GM06990 (cell line): ENCODE measurements at regions not wholly inside any gene's neighbourhood (a gene's known extent, or its start where the extent isn't known, plus 50 kb on each side); places are given as distances from the start of the nearest gene placed in this dataset.

ENCODE experiments used
- DNase-seq: peaks from one replicate; pipeline ENCODE4 v3.0.0-alpha.2; 2011; ENCODE audit not compliant: insufficient read length; ENCODE audit errors: extremely low read depth
- H3K27me3 ChIP-seq: replicated peaks from 2 replicates; pipeline ENCODE4 v1.6.0; 2011; ENCODE audit warnings: low read length; ENCODE audit not compliant: control insufficient read depth, insufficient read depth
- H3K36me3 ChIP-seq: 2 replicates; pipeline ENCODE4 v1.5.1; 2011; ENCODE audit warnings: low read length; ENCODE audit not compliant: control insufficient read depth, insufficient read depth
- H3K4me3 ChIP-seq: replicated peaks from 2 replicates; pipeline ENCODE4 v1.5.1; 2011; ENCODE audit warnings: low read depth, mild to moderate bottlenecking, control low read depth, low read length
- TF ChIP-seq, protein P1 (sequence below): IDR thresholded peaks from 2 replicates; pipeline ENCODE4 v1.5.1; 2011; ENCODE audit warnings: low read length, control low read depth, mild to moderate bottlenecking, inconsistent platforms; ENCODE audit not compliant: insufficient read depth, poor library complexity, severe bottlenecking

DNA sequence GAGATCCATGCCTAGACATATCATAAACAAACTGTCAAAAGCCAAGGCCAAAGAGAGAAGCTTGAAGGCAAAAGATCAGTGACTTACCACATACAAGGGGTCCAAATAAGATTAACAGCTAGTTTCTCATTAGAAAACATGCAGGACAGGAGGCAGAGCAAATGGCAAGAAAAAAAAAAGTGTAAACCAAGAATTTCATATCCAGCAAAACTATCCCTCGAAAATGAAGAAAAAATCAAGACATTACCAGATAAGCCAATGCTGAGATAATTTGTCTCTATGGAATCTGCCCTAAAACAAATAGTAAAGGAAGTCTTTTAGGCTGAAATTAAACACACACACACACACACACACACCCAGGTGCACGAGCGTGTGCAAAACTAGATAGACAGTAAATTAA is 99.6 kb upstream of the NSMCE3 start:
- H3K4me3 ChIP-seq: no peak overlapping the region
- DNase-seq: no peak
- H3K36me3 ChIP-seq: no peaks in the 10 kb centered on the region
- TF ChIP-seq, protein P1, sequence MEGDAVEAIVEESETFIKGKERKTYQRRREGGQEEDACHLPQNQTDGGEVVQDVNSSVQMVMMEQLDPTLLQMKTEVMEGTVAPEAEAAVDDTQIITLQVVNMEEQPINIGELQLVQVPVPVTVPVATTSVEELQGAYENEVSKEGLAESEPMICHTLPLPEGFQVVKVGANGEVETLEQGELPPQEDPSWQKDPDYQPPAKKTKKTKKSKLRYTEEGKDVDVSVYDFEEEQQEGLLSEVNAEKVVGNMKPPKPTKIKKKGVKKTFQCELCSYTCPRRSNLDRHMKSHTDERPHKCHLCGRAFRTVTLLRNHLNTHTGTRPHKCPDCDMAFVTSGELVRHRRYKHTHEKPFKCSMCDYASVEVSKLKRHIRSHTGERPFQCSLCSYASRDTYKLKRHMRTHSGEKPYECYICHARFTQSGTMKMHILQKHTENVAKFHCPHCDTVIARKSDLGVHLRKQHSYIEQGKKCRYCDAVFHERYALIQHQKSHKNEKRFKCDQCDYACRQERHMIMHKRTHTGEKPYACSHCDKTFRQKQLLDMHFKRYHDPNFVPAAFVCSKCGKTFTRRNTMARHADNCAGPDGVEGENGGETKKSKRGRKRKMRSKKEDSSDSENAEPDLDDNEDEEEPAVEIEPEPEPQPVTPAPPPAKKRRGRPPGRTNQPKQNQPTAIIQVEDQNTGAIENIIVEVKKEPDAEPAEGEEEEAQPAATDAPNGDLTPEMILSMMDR: no peak
- H3K27me3 ChIP-seq: no peaks in the 10 kb centered on the region

DNA sequence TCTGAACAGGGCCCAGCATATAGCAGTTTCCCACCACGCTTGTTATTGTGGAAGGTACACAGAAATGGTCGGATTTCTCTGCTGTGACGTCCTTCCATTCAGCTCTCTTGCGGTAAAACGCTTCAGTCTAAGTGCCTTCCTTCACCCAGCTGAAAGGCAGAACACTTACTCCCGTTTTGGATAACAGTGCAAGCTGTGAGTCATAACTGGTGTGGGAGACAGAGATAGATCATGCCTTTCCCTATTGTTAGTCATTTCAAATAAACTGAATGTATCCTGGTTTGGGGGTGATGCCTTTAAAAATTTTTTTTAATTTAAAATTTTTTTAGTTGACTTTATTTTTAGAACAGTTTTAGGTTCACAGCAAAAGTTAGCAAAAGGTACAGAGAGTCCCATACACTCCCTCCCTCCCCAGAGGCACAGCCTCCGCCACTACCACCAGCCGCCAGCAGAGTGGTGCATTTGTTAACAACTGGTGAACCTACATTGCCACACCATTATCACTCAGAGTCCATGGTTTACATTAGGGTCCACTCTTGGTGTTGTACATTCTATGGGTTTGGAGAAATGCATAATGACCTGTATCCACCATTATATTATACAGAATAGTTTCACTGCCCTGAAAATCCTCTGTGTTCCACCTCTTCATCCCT is 94.9 kb upstream of the NSMCE3 start:
- no peaks in the 10 kb centered on the region for H3K27me3 ChIP-seq
- no peak overlapping the region for H3K4me3 ChIP-seq
- TF ChIP-seq, protein P1: no peak
- no peaks in the 10 kb centered on the region for H3K36me3 ChIP-seq
- DNase-seq: no peak

DNA sequence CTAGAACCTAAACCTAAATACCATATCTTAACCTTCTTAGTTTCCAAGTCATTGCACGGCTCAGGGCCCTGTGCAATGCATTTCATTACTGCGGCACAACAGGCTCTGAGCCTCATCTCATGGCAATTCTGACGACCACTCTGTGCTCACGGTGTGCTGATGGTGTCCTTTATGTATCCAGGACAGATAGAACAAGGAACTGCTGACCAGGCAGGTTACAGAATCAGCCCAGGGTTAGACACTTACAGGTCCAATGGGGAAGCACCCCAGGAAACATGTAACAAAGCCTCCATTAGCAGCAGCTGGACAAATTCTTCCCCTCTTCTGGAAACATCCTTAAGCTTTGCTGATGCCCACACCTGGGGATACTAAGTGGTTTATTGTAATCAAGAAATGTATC is 91.9 kb upstream of the NSMCE3 start:
- Histone ChIP-seq H3K4me3 (no peak overlapping the region), H3K27me3 (no peaks in the 10 kb centered on the region), H3K36me3 (no peaks in the 10 kb centered on the region)
- TF ChIP-seq, protein P1: no peak
- no peak for DNase-seq

GRCh38 chr15:29360152-29360551 is 90.5 kb upstream of the NSMCE3 start:
- TF ChIP-seq, protein P1: no peak

GRCh38 chr15:29356786-29357185 is 87.2 kb upstream of the NSMCE3 start:
- TF ChIP-seq, protein P1: no peak
- no peak overlapping the region for H3K4me3 ChIP-seq
- DNase-seq: no peak
- no peaks in the 10 kb centered on the region for H3K36me3 ChIP-seq
- H3K27me3 ChIP-seq: no peaks in the 10 kb centered on the region

More at GRCh38 chr15:29360152-29360551, 90.5 kb upstream of the NSMCE3 start:
- Histone ChIP-seq H3K36me3 (no peaks in the 10 kb centered on the region), H3K4me3 (no peak overlapping the region), H3K27me3 (no peaks in the 10 kb centered on the region)
- DNase-seq: no peak

- TF ChIP-seq, protein P1: no peak
Observed at GRCh38 chr15:29355477-29355876, 85.9 kb upstream of the NSMCE3 start.

More at GRCh38 chr15:29355477-29355876, 85.9 kb upstream of the NSMCE3 start:
- Histone ChIP-seq H3K36me3 (no peaks in the 10 kb centered on the region), H3K4me3 (no peak overlapping the region), H3K27me3 (no peaks in the 10 kb centered on the region)
- no peak for DNase-seq
